HEK293 (cell line): ENCODE measurements at regions not wholly inside any gene's neighbourhood (a gene's known extent, or its start where the extent isn't known, plus 50 kb on each side); places are given as distances from the start of the nearest gene placed in this dataset.
"Not testable (repeated sequence)": the region's sequence is repeated elsewhere in the genome, so short reads cannot be mapped to it uniquely, and the experiment has no call there.

Source experiments
- CTCF ChIA-PET: fragments of 350-600 bp; formaldehyde crosslinking; extraction: SDS; loops from one replicate; lab custom pipeline; 2021; ENCODE audit warnings: antibody characterized with exemption; lab: Yijun Ruan, JAX
- POLR2A ChIA-PET: fragments of 300-600 bp; formaldehyde crosslinking; extraction: SDS; loops from one replicate; lab custom pipeline; 2020; ENCODE audit warnings: antibody characterized with exemption, inconsistent platforms; lab: Yijun Ruan, JAX
- H3K27ac ChIP-seq: fragments of 200-500 bp; sonication (Bioruptor generic); 2 replicates; pipeline ENCODE4 v1.5.1; 2014; ENCODE audit warnings: low read depth, low read length, control low read depth, inconsistent platforms; ENCODE audit errors: extremely low read depth
- H3K36me3 ChIP-seq, 2 experiments: fragments of 200-500 bp in 1 of 2; sonication (Bioruptor generic) in 1 of 2; 1 replicate in 1 of 2; 2 replicates in 1 of 2; pipeline ENCODE4 v1.5.1; 2014 to 2017; ENCODE audit warnings: inconsistent platforms in 2 of 2, low read length in 2 of 2; ENCODE audit not compliant: control insufficient read depth in 2 of 2, insufficient read depth in 1 of 2
- H3K4me1 ChIP-seq: fragments of 200-500 bp; sonication (Bioruptor generic); 2 replicates; pipeline ENCODE4 v1.5.1; 2014; ENCODE audit warnings: mild to moderate bottlenecking, low read length, inconsistent platforms; ENCODE audit not compliant: control insufficient read depth, insufficient read depth
- H3K4me3 ChIP-seq: 2 replicates; pipeline ENCODE4 v1.5.1; 2011; ENCODE audit warnings: low read depth, mild to moderate bottlenecking, control low read depth, low read length, moderate library complexity
- H3K9me3 ChIP-seq: fragments of 200-500 bp; sonication (Bioruptor generic); 2 replicates; pipeline ENCODE4 v1.5.1; 2014; ENCODE audit warnings: low read depth, low read length, inconsistent platforms; ENCODE audit not compliant: control insufficient read depth, insufficient read depth
- ZNF146 ChIP-seq: fragments of 450-650 bp; formaldehyde crosslinking; IDR thresholded peaks from 2 replicates; pipeline ENCODE4 v1.5.1; 2016; ENCODE audit warnings: missing biosample characterization, missing genetic modification characterization
- ZNF148 ChIP-seq: fragments of 450-650 bp; formaldehyde crosslinking; IDR thresholded peaks from 2 replicates; pipeline ENCODE4 v1.5.0; 2017; ENCODE audit warnings: missing biosample characterization, missing genetic modification characterization, borderline replicate concordance
- ZNF280D ChIP-seq: fragments of 450-650 bp; formaldehyde crosslinking; IDR thresholded peaks from 2 replicates; pipeline ENCODE4 v1.5.1; 2016; ENCODE audit warnings: missing biosample characterization, missing genetic modification characterization
- ZNF37A ChIP-seq: fragments of 450-650 bp; IDR thresholded peaks from 2 replicates; pipeline ENCODE4 v1.5.1; 2018; ENCODE audit warnings: missing biosample characterization, missing genetic modification characterization
- ZNF560 ChIP-seq: fragments of 450-650 bp; formaldehyde crosslinking; IDR thresholded peaks from 2 replicates; pipeline ENCODE4 v1.5.1; 2017; ENCODE audit warnings: missing biosample characterization, missing genetic modification characterization, borderline replicate concordance
- ZNF670 ChIP-seq: fragments of 450-650 bp; formaldehyde crosslinking; IDR thresholded peaks from 2 replicates; pipeline ENCODE4 v1.5.1; 2016; ENCODE audit warnings: missing biosample characterization, missing genetic modification characterization, low read depth
- ZNF704 ChIP-seq: fragments of 450-650 bp; formaldehyde crosslinking; IDR thresholded peaks from 2 replicates; pipeline ENCODE4 v1.5.1; 2016; ENCODE audit warnings: missing biosample characterization, missing genetic modification characterization
- TF ChIP-seq, protein P1 (sequence below): fragments of 450-650 bp; formaldehyde crosslinking; IDR thresholded peaks from 2 replicates; pipeline ENCODE4 v1.5.1; 2016; ENCODE audit warnings: missing biosample characterization, missing genetic modification characterization

- TF ChIP-seq ZNF280D (tag by site-specific recombination): no peak
Measured at GRCh38 chr17:5922476-5922875, 147.7 kb upstream of the WSCD1 start (continued).

DNA sequence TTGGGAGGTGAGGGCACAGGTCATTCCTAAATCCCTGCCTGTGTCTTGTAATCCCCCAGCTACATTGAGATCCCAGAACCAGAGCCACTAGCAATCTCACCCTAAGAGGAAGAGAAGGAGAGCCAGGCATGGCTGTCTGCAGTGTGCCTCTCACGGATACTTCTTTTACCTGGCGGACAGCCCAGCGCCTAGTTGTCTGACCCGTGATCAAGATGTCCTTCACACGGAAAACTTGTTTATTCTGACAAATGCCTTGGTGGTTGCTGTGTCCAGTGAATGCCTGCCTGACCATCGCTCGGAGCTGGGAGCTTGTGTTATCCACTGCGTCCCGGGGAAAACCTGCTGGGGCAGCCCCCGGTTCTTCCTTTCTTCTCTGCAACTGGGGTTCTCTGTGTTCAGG is 140.5 kb upstream of the WSCD1 start:
- CTCF ChIA-PET: interaction anchor here (0.7 kb wide), 1 partner anchor 451 kb away, joined by 3 read pairs; no protein-coding TSS in a partner anchor
- POLR2A ChIA-PET: no interaction called here
- no peaks in the 10 kb centered on the region for H3K36me3 ChIP-seq
- no peak overlapping the region for H3K4me3 ChIP-seq
- H3K27ac ChIP-seq: no peak overlapping the region
- no peaks in the 10 kb centered on the region for H3K9me3 ChIP-seq
- H3K4me1 ChIP-seq: no peaks in the 10 kb centered on the region
- TF ChIP-seq, protein P1, sequence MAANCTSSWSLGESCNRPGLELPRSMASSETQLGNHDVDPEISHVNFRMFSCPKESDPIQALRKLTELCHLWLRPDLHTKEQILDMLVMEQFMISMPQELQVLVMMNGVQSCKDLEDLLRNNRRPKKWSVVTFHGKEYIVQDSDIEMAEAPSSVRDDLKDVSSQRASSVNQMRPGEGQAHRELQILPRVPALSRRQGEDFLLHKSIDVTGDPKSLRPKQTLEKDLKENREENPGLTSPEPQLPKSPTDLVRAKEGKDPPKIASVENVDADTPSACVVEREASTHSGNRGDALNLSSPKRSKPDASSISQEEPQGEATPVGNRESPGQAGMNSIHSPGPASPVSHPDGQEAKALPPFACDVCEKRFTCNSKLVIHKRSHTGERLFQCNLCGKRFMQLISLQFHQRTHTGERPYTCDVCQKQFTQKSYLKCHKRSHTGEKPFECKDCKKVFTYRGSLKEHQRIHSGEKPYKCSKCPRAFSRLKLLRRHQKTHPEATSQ: no peak
- TF ChIP-seq ZNF670 (tag by site-specific recombination) (no peak), ZNF704 (no peak), ZNF148 (tag by site-specific recombination) (no peak)

DNA sequence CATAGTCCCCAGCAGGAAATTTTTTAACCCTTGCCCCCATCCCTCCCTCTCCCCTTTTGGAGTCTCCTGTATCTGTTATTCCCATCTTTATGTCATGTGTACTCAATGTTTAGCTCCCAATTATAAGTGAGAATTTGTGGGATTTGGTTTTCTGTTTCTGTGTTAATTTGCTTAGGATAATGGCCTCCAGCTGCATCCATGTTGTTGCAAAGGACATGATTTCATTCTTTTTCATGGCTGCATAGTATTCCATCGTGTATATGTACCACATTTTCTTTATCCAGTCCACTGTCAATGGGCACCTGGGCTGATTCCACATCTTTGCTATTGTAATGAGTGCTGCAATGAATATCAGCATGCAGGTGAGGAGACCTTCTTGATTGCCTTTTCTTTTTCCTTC is 139.6 kb upstream of the WSCD1 start:
- H3K36me3 ChIP-seq, H3K4me1 ChIP-seq, H3K27ac ChIP-seq, CTCF ChIA-PET, H3K9me3 ChIP-seq, H3K4me3 ChIP-seq: not testable (repeated sequence)
- TF ChIP-seq ZNF146 (tag by site-specific recombination) (peak; percentile 97), ZNF280D (tag by site-specific recombination) (0 out of 2 replicates have a peak, but pooled peaks have one; percentile 63)
- POLR2A ChIA-PET: interaction anchor here (0.7 kb wide), 1 partner anchor 91 kb away, joined by 3 read pairs; no protein-coding TSS in a partner anchor

GRCh38 chr17:5931616-5932015 is 138.6 kb upstream of the WSCD1 start:
- ChIA-PET POLR2A (no interaction called here), CTCF (interaction anchor here (0.6 kb wide), 1 partner anchor 116 kb away, joined by 4 read pairs; no protein-coding TSS in a partner anchor)
- Histone ChIP-seq H3K36me3 (no peaks in the 10 kb centered on the region), H3K4me1 (no peaks in the 10 kb centered on the region), H3K9me3 (no peaks in the 10 kb centered on the region), H3K4me3 (no peak overlapping the region), H3K27ac (no peak overlapping the region)
- no peak for TF ChIP-seq ZNF37A (tag by site-specific recombination)
- TF ChIP-seq ZNF560: no peak
